NOMO-1 treated with DMSO at 0.1 percent for 48 hours (cell line): ENCODE measurements at regions not wholly inside any gene's neighbourhood (a gene's known extent, or its start where the extent isn't known, plus 50 kb on each side); places are given as distances from the start of the nearest gene placed in this dataset.

Experiments
- DNase-seq: peaks from one replicate; lab custom pipeline; 2025; ENCODE audit not compliant: unreplicated experiment; lab: John Stamatoyannopoulos, UW

DNA sequence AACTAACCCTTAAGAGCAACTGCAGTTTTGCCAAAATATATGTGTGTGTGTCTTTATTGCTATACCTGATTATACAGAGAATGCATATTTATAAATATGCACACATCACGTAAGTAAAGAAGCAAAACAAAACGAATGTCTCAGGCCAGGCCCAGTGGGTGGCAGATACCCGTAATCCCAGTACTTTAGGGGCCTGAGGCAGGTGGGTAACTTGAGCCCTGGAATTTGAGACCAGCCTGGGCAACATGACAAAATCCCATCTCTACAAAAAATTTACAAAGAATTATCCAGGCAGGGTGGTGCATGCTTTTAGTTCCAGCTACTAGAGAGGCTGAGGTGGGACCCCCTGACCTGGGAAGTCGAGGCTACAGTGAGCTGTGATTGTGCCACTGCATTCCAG is 745.3 kb downstream of the SATB2 start:
- no peak for DNase-seq

- DNase-seq, result no peak
These were observed 746.3 kb downstream of the SATB2 start for GRCh38 chr2:198711484-198711883.

DNA sequence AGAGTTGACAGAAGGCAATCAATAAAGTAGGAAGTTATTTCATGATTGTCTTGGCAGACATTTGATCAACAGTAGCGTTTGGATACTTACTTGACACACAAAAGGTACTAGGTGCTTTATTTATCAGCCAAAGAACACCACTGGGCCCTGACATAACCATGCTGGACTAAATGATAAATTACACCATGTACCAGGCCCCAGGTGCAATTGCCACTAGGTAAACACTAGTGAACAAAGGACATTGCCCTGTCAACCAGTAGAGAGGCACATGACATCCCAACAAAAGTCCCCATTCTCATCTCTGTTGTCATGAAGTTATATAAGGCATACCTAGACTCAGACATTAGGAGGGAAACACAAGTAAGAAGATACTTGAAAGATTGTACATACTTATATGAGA is 747.2 kb downstream of the SATB2 start:
- DNase-seq, result no peak

GRCh38 chr2:198706476-198707082 is 751.2 kb downstream of the SATB2 start:
- no peak for DNase-seq

GRCh38 chr2:198703281-198703680 is 754.5 kb downstream of the SATB2 start:
- no peak for DNase-seq

DNA sequence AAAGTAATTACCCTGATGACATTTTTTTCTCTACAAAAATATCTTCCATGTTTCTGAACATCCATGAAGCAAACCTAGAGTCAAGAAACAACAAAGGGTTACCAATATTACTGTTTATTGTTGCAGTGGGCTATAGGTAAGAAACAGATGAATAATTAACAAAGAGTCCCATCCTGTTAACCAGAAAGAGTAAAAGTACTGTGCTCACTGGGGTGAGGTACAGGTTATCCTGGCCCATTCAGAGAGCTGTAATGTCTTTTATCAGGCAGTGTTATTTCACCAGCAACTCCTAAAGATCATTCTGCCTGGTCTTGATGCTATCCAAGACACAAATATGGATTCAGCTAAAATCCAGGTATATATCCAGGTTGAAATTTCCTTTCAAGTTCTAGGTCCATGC is 754.9 kb downstream of the SATB2 start:
- DNase-seq, result no peak

DNA sequence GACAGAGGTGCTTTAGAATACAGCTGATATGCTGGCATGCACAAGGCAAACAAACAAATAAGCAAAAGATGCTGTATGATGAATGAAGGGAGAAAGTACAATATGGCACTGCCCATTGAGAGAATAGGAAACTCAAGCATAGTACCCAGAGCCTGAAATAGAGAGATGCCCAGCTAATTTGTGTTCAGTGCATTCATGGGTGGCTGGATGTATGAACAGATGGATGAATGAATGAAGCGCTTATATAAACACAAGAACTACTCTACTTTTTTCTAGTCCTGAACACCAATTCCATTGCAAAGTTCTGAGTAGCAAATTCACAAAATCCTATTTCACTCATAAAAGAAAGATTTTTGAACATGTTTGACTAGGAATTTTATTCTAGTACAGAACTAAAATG is 756.3 kb downstream of the SATB2 start:
- DNase-seq, result no peak

GRCh38 chr2:198700319-198700718 is 757.4 kb downstream of the SATB2 start:
- DNase-seq, result no peak

DNA sequence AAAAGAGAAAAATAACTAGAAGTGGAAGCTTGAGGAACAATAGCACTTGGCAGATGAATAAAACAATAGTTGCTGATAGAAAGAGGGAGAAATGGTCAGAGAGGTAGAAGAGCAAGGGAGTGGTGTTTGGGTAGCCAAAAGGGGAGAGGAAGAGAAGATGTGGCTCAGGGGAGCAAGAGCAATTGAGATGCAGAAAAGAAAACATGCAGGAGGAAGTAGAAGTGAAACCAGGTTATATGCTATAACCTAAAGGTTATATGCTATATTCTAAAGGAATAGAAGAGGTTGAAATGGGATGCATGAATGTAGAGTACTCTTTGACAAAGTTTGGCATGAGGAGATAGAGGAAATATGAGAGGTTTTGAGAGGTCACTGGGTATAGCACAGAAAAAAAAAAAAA is 759.5 kb downstream of the SATB2 start:
- peak; percentile 51 for DNase-seq

- no peak for DNase-seq
These were observed 759.9 kb downstream of the SATB2 start for GRCh38 chr2:198697794-198698193.

GRCh38 chr2:198697218-198697617 is 760.5 kb downstream of the SATB2 start:
- no peak for DNase-seq

GRCh38 chr2:198695879-198696278 is 761.9 kb downstream of the SATB2 start:
- DNase-seq, result no peak

DNA sequence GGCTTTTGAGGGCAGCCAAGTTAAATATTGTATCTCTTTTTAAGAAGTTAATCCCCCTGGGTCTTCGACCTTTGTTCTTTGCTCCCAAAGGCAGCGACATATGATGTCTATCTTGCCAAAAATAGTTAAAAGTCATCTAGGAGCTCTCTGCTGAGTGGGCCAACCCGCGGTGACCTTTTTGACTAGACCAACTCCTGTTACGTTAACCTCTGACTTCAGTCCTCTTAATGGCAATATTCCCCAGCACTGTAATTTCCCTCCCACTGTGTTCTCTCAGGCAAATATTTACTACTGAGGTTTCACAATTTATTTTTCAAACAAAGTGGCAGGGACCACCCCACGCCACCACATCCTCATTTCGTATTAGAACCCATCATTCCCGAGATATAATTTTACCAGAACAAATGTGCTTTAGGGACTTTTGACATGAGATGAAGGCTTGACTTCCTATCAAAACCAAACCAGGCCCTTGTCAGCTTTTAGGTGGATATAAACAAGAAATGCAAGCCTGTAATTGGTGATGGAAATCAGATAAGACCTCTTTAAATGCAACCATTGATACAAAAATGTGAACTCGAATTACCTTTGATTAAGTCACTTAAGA is 764.7 kb downstream of the SATB2 start:
- no peak for DNase-seq

GRCh38 chr2:198691236-198691635 is 766.5 kb downstream of the SATB2 start:
- no peak for DNase-seq

DNA sequence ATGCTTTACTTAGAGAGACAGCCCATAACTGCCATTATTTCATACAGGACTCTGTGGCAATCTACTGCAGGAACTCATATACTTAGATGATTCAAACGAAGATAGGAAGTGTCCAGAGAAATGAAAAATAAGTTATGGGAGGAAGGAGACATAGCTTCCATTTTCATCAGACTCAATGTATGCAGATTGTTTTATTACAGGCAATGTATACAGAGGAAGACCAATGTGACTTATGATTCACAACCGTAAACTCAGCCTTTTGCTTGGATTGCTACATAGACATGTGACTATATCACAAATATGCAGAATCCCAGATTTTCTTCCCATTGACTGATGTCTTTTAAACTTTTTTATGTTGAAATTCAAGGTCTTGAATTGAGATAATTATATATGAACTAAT is 793.4 kb downstream of the SATB2 start:
- no peak for DNase-seq

GRCh38 chr2:198662905-198663304 is 794.8 kb downstream of the SATB2 start:
- DNase-seq, result no peak

DNA sequence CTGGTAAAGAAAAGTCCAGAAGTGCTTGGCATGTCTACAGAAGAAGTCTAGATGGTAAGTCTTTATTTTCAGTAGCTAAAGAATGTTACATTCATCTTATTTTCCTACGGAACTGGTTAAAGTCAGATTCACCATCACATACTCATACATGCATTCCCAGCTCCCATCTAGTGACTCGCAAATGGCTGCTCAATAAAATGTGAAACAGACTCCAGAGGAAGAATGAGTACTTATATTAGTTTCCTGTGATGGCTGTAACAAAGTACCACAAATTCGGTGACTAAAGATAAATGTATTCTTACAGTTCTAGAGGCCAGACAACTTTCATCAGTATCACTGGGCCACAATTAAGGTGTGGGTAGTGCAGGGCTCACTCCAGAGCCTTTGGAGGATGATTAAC is 797.2 kb downstream of the SATB2 start:
- no peak for DNase-seq

GRCh38 chr2:198659096-198659870 is 798.5 kb downstream of the SATB2 start:
- DNase-seq, result no peak

GRCh38 chr2:198657512-198658121 is 800.1 kb downstream of the SATB2 start:
- peak; percentile 15 for DNase-seq

DNA sequence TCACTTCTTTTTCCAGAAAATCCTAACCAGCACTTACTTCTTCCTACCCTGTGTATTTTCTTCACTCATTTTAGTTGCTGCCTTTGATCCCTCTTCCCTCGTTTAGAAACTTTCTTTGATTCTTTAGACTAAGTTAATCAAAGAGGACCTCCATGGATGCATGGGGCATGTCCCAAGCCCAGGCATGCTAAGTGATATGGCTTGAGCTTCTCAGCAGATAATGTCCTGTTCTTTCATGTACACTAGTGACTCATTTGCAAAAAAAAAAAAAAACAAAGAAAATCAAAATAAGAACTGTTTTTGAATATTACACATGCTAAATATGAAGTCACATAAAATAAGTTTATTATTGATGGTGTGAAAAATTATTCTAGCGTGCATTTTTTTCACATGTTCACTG is 800.9 kb downstream of the SATB2 start:
- no peak for DNase-seq

GRCh38 chr2:198654646-198655045 is 803.1 kb downstream of the SATB2 start:
- DNase-seq, result no peak

DNA sequence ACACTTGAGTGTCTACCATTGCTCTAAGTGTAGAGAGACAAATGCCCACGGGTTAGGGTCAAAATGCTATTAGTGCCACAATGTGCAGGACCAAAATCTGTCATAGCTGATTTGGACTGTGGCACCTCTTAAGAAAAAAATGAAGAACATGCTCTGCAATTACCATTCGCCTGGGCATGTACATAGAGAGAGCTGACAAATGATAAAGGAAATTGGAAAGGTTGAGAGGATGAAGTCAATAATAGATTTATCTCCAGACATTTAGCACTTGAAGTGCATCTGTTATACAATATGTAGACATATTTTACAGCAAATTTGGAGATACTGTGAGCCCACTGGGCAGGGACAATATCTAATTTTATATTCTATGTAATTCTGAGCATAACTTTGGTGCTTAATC is 804.4 kb downstream of the SATB2 start:
- DNase-seq, result no peak
